ENCODE measurements at regions not wholly inside any gene's neighbourhood (a gene's known extent, or its start where the extent isn't known, plus 50 kb on each side); places are given as distances from the start of the nearest gene placed in this dataset.
A peak's percentile ranks its signal among the peaks of the same experiment; 100 is the strongest.

DNA sequence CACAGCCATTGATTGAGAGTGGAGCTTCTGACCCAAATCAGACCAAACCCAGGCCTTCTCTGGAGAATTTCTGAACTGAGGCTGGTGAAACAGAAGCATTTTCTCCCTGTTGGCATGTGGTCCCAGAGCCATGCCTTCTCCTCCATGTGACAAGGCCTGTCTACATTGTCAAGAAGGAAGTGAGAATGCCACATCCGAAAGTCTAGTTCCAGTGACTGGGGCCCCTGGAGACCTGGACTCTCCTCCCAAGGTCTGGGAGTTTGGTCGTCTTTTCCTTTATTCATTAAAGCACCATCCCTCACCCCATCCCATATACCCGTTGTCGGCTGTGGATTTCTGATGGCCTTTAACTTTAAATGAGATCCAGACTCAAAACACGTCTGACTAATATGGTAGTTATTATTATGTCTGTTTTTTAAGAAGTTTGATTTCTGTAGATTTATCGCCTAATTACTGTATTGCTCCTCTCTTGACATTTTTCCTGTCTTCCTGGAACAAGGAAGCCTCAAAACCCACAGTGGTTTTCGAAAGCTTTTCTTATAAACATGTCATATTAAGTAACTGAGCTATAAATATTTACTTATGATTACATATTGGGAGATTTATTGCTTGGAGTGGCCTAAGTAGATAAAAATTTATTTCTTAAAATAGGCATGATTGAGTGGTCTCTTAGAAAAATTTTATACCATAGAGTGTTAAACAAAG is 128.3 kb upstream of the FRY start:
- H3K4me1 ChIP-seq = no peaks in the 10 kb centered on the region
- no peak for TF ChIP-seq CTCF (IDR thresholded peaks at IDR 0.05)

DNA sequence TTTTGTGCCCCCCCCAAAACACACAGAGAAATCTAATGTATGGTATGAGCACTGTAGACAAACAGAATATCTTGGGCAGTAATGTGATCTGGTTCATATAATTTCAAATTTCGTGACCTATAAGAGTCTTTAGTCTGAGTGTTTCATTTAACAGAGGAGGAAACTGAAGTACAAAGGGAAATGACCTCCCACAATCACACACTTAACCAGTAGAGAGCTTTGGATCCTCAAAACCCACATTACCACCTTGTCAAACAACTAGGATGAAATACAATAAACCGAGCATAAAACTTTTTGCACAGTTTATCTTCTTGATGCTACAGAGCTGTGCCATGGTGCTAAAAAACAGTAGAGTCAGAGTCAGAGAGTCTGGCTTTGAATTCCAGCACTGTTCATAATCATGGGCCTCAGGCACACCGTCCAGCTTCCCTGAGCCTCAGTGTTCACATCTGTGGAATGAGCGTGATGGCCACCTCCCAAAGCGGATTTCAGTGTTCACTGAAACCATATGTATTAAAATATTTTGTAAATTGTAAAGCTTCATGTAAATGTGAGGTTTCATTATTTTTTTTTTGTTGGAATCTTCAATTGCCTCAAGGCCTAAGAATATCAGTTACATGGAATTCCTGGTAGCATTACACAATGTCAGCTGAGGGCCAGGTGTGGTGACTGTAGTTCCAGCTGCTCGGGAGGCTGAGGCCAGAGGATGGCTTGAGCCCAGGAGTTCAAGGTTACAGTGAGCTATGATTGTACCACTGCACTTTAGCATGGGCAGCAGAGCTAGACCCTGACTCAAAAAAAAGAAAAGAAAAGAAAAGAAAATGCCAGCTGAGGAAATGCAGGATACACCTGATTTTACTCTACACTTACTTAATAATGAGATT is 126.4 kb upstream of the FRY start:
- no peaks in the 10 kb centered on the region for H3K36me3 ChIP-seq
- DNase-seq = no peak

More for the DNA sequence above, 128.3 kb upstream of the FRY start:
- Histone ChIP-seq H3K36me3 (no peaks in the 10 kb centered on the region), H3K9me3 (no peaks in the 10 kb centered on the region), H3K9ac (ENCODE audit: low read depth in 2 of 2, low read length in 2 of 2) (no peak overlapping the region), H3K27me3 (no peaks in the 10 kb centered on the region), H3K4me3 (no peak overlapping the region), H3K27ac (no peak overlapping the region)
- intact Hi-C loops (cut with DNase I) = no loop called here
- DNase-seq = no peak

GRCh38 chr13:31905961-31906360 is 125.6 kb upstream of the FRY start:
- no peak overlapping the region for H3K27ac ChIP-seq
- no peaks in the 10 kb centered on the region for H3K9me3 ChIP-seq
- no peaks in the 10 kb centered on the region for H3K4me1 ChIP-seq
- H3K36me3 ChIP-seq = no peaks in the 10 kb centered on the region
- no peak overlapping the region for H3K9ac ChIP-seq (ENCODE audit: low read depth in 2 of 2, low read length in 2 of 2)
- no peaks in the 10 kb centered on the region for H3K27me3 ChIP-seq
- no peak for DNase-seq
- no peak overlapping the region for H3K4me3 ChIP-seq
- TF ChIP-seq CTCF (IDR thresholded peaks at IDR 0.05) = no peak
- intact Hi-C loops (cut with DNase I) = no loop called here

More for the DNA sequence above, 126.4 kb upstream of the FRY start:
- intact Hi-C loops (cut with DNase I) = no loop called here
- TF ChIP-seq CTCF (IDR thresholded peaks at IDR 0.05) = no peak
- H3K4me3 ChIP-seq = no peak overlapping the region
- H3K27me3 ChIP-seq = no peaks in the 10 kb centered on the region
- no peaks in the 10 kb centered on the region for H3K4me1 ChIP-seq
- H3K9me3 ChIP-seq = no peaks in the 10 kb centered on the region
- no peak overlapping the region for H3K27ac ChIP-seq
- H3K9ac ChIP-seq (ENCODE audit: low read depth in 2 of 2, low read length in 2 of 2) = no peak overlapping the region

DNA sequence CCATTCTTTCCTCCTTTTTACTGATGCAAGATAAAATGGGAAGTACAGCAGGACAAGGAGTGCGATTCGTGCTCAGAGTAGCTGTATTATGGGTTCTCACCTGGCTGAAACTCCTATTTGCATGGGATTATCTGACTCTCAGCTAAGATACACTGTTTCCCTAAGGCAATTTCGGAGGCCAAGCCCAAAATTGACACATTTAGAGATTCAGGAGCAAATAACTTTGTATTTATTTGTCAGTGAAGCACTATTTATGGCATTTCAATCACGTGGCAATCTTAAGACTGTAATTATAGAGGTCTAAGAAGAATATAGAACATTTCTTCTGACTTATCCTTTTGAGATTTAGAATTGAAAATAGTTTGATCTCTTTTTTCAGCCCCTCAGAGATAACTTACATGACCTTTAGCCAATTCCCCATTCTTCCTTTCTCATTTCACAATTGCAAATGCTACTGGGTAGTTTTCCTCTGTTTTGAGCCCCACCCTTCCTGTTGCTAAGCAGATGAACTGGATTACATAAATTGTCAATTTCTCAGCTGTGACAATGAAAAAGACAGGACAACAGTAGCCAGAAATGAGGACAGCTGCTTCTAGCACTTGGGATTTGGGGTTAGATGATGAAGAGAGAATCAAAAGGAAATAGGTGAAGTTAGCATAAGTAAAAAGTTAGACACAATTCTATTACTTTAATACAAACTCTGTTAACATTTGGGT is 122.7 kb upstream of the FRY start:
- intact Hi-C loops (cut with DNase I) = no loop called here
- H3K36me3 ChIP-seq = no peaks in the 10 kb centered on the region
- no peak for DNase-seq
- H3K27me3 ChIP-seq = no peaks in the 10 kb centered on the region
- no peak overlapping the region for H3K27ac ChIP-seq
- no peaks in the 10 kb centered on the region for H3K9me3 ChIP-seq
- H3K9ac ChIP-seq (ENCODE audit: low read depth in 2 of 2, low read length in 2 of 2) = no peak overlapping the region
- no peaks in the 10 kb centered on the region for H3K4me1 ChIP-seq
- no peak for TF ChIP-seq CTCF (IDR thresholded peaks at IDR 0.05)
- H3K4me3 ChIP-seq = no peak overlapping the region

DNA sequence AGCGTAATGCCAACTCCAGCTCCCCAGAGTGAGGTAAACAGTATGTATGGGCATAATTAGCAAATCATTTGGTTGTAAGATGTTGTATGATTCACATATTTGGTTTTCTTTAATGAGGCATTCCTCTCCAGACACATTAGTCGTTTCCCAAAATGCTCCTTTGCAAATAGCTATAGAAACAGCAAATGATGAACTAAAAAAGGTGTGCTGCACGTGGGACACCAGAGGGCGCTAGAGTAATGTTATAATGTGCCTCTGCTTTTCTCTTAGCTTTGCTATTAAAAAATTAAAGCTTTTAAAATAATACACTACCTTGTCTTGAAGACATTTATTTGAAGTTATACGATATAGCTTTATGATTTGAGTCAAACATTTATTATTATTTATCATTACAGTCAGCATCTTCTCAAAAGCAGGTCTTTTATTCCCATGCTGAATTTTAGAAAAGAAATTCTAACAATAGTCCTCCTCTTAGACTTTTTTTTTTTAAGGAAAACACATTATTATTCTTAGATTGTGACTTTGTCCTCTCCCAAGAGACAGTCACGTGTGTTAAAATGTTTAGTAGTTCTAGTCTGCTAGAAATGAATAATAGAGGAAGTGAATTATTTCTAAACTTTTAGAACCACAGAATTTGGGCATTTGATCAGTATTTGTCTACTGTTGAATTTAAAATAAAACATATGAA is 121.6 kb upstream of the FRY start:
- no peaks in the 10 kb centered on the region for H3K9me3 ChIP-seq
- no peak overlapping the region for H3K27ac ChIP-seq
- TF ChIP-seq CTCF (IDR thresholded peaks at IDR 0.05) = peak; percentile 79
- intact Hi-C loops (cut with DNase I) = loop anchor here (5.0 to 10.0 kb wide), 2 partner anchors 105 to 402 kb away; no protein-coding TSS in a partner anchor
- H3K9ac ChIP-seq (ENCODE audit: low read depth in 2 of 2, low read length in 2 of 2) = no peak overlapping the region
- no peak overlapping the region for H3K4me3 ChIP-seq
- no peaks in the 10 kb centered on the region for H3K27me3 ChIP-seq
- peak; percentile 62 for DNase-seq
- H3K4me1 ChIP-seq = no peaks in the 10 kb centered on the region
- H3K36me3 ChIP-seq = no peaks in the 10 kb centered on the region
